ENCODE measurements at regions not wholly inside any gene's neighbourhood (a gene's known extent, or its start where the extent isn't known, plus 50 kb on each side); places are given as distances from the start of the nearest gene placed in this dataset.

- no peak for DNase-seq (ENCODE audit: low spot score)
- no peak for FAIRE-seq
Observed at GRCh38 chr14:101201535-101202151, 298.1 kb upstream of the RTL1 start.

GRCh38 chr14:101202627-101203404 is 299.3 kb upstream of the RTL1 start:
- no peak for DNase-seq (ENCODE audit: low spot score)

GRCh38 chr14:101206556-101206955 is 303.0 kb upstream of the RTL1 start:
- no peak for FAIRE-seq
- no peak for DNase-seq (ENCODE audit: low spot score)

More at GRCh38 chr14:101202627-101203404, 299.3 kb upstream of the RTL1 start:
- FAIRE-seq: no peak

GRCh38 chr14:101207041-101207440 is 303.5 kb upstream of the RTL1 start:
- no peak for FAIRE-seq
- DNase-seq (ENCODE audit: low spot score): no peak

- no peak for FAIRE-seq
- DNase-seq (ENCODE audit: low spot score): no peak
Observed at GRCh38 chr14:101207897-101208296, 304.4 kb upstream of the RTL1 start.

GRCh38 chr14:101209594-101209993 is 306.1 kb upstream of the RTL1 start:
- FAIRE-seq (no peak), DNase-seq (ENCODE audit: low spot score) (no peak)

- DNase-seq (ENCODE audit: low spot score) (no peak), FAIRE-seq (no peak)
Observed at GRCh38 chr14:101215266-101215665, 311.7 kb upstream of the RTL1 start.

- no peak for FAIRE-seq
Observed at GRCh38 chr14:101215927-101216326, 312.4 kb upstream of the RTL1 start.

GRCh38 chr14:101216366-101217079 is 313.0 kb upstream of the RTL1 start:
- no peak for FAIRE-seq
- DNase-seq (ENCODE audit: low spot score): no peak

More at GRCh38 chr14:101215927-101216326, 312.4 kb upstream of the RTL1 start:
- DNase-seq (ENCODE audit: low spot score): no peak

GRCh38 chr14:101217080-101217463 is 313.6 kb upstream of the RTL1 start:
- no peak for FAIRE-seq

GRCh38 chr14:101217616-101218371 is 314.3 kb upstream of the RTL1 start:
- no peak for DNase-seq (ENCODE audit: low spot score)
- no peak for FAIRE-seq

More at GRCh38 chr14:101217080-101217463, 313.6 kb upstream of the RTL1 start:
- no peak for DNase-seq (ENCODE audit: low spot score)

GRCh38 chr14:101219896-101220703 is 316.6 kb upstream of the RTL1 start:
- DNase-seq (ENCODE audit: low spot score): no peak
- no peak for FAIRE-seq

- DNase-seq (ENCODE audit: low spot score): no peak
- no peak for FAIRE-seq
Observed at GRCh38 chr14:101220921-101221510, 317.5 kb upstream of the RTL1 start.

- DNase-seq (ENCODE audit: low spot score): no peak
- FAIRE-seq: no peak
Observed at GRCh38 chr14:101221549-101222160, 318.1 kb upstream of the RTL1 start.

GRCh38 chr14:101222362-101223070 is 319.0 kb upstream of the RTL1 start:
- DNase-seq (ENCODE audit: low spot score) (no peak), FAIRE-seq (no peak)

- DNase-seq (ENCODE audit: low spot score) (no peak), FAIRE-seq (no peak)
Observed at GRCh38 chr14:101223127-101223526, 319.6 kb upstream of the RTL1 start.

GRCh38 chr14:101223561-101224162 is 320.1 kb upstream of the RTL1 start:
- no peak for DNase-seq (ENCODE audit: low spot score)
- FAIRE-seq: no peak

GRCh38 chr14:101224356-101225156 is 321.0 kb upstream of the RTL1 start:
- no peak for DNase-seq (ENCODE audit: low spot score)
- no peak for FAIRE-seq
